SK-N-MC (cell line): ENCODE measurements at regions not wholly inside any gene's neighbourhood (a gene's known extent, or its start where the extent isn't known, plus 50 kb on each side); places are given as distances from the start of the nearest gene placed in this dataset.

Experiments
- EZH2 ChIP-seq: fragments of 200-600 bp; sonication (generic); IDR thresholded peaks from one replicate; pipeline ENCODE4 v1.6.1; 2017; ENCODE audit warnings: antibody characterized with exemption
- POLR2AphosphoS5 ChIP-seq: IDR thresholded peaks from 2 replicates; pipeline ENCODE4 v1.6.1; 2012; ENCODE audit warnings: mild to moderate bottlenecking, low read depth, low read length, borderline replicate concordance

GRCh38 chr14:36455241-36455627 lies 64.8 kb downstream of the NKX2-1 start:
- no peak for TF ChIP-seq EZH2
- no peak for TF ChIP-seq POLR2AphosphoS5
